Vagina (tissue), 2 donors: ENCODE measurements at regions not wholly inside any gene's neighbourhood (a gene's known extent, or its start where the extent isn't known, plus 50 kb on each side); places are given as distances from the start of the nearest gene placed in this dataset.

ENCODE experiments used
- CTCF ChIP-seq, 3 experiments: fragments of 450-650 bp in 2 of 3; fragments of 200-600 bp in 1 of 3; sonication (generic) in 1 of 3; IDR thresholded peaks; one replicate each; pipeline ENCODE4 v1.5.1; 2017 to 2019; ENCODE audit warnings: antibody characterized with exemption in 3 of 3, mild to moderate bottlenecking in 2 of 3, moderate library complexity in 2 of 3
- POLR2A ChIP-seq, 2 donors: fragments of 450-650 bp; IDR thresholded peaks; one replicate each; pipeline ENCODE4 v1.6.1; 2017; ENCODE audit warnings: antibody characterized with exemption in 2 of 2, mild to moderate bottlenecking in 2 of 2, moderate library complexity in 2 of 2
- POLR2AphosphoS5 ChIP-seq, 2 donors: sonication (generic); formaldehyde crosslinking; IDR thresholded peaks; one replicate each; pipeline ENCODE4 v1.9.0; 2017; ENCODE audit warnings: antibody characterized with exemption in 2 of 2, mild to moderate bottlenecking in 2 of 2, low read depth in 1 of 2; ENCODE audit not compliant: insufficient read depth in 1 of 2

GRCh38 chr2:8628179-8628865 lies 53.5 kb upstream of the ID2 start:
- TF ChIP-seq CTCF (IDR thresholded peaks at IDR 0.05) (no peak), POLR2AphosphoS5 (IDR thresholded peaks at IDR 0.05; ENCODE audit: insufficient read depth in 1 of 2, low read depth in 1 of 2) (no peak), POLR2A (IDR thresholded peaks at IDR 0.05) (no peak)
